HepG2 (cell line): ENCODE measurements at regions not wholly inside any gene's neighbourhood (a gene's known extent, or its start where the extent isn't known, plus 50 kb on each side); places are given as distances from the start of the nearest gene placed in this dataset.

Source experiments
- ARID3A ChIP-seq: IDR thresholded peaks from 2 replicates; pipeline ENCODE4 v1.6.1; 2012; ENCODE audit warnings: low read depth, low read length, improper control_type of control experiment
- CAMTA2 ChIP-seq: sonication (generic); formaldehyde crosslinking; IDR thresholded peaks from 2 replicates; pipeline ENCODE4 v1.4.0; 2020; ENCODE audit warnings: mild to moderate bottlenecking, missing genetic modification reagents, borderline replicate concordance
- IRF2 ChIP-seq: IDR thresholded peaks from 2 replicates; pipeline ENCODE4 v1.6.1; 2018; ENCODE audit warnings: missing genetic modification reagents, missing compliant biosample characterization
- KDM6A ChIP-seq: IDR thresholded peaks from 2 replicates; pipeline ENCODE4 v1.6.1; 2016; ENCODE audit warnings: low read depth
- LCORL ChIP-seq, 2 experiments: fragments of 450-650 bp in 1 of 2; sonication (generic) in 1 of 2; formaldehyde crosslinking in 1 of 2; IDR thresholded peaks; 2 replicates each; pipeline versions ENCODE4 v1.5.0 to v1.6.1; 2017 to 2020; ENCODE audit warnings: antibody characterized with exemption in 1 of 2, missing genetic modification reagents in 1 of 2
- LRRFIP1 ChIP-seq: sonication (generic); formaldehyde crosslinking; conservative IDR thresholded peaks from 2 replicates; pipeline ENCODE4 v1.4.0; 2020; ENCODE audit warnings: missing genetic modification reagents
- MED13 ChIP-seq: sonication (generic); formaldehyde crosslinking; IDR thresholded peaks from 2 replicates; pipeline ENCODE4 v1.5.0; 2020; ENCODE audit warnings: missing genetic modification reagents
- PBX2 ChIP-seq: IDR thresholded peaks from 2 replicates; pipeline ENCODE4 v1.6.1; 2016; ENCODE audit warnings: control low read depth
- POGZ ChIP-seq: sonication (generic); formaldehyde crosslinking; IDR thresholded peaks from 2 replicates; pipeline ENCODE4 v1.4.0; 2020; ENCODE audit warnings: mild to moderate bottlenecking, missing genetic modification reagents
- RARA ChIP-seq: IDR thresholded peaks from 2 replicates; pipeline ENCODE4 v1.6.1; 2016; ENCODE audit warnings: missing genetic modification reagents, missing compliant biosample characterization
- TBX2 ChIP-seq: sonication (generic); formaldehyde crosslinking; IDR thresholded peaks from 2 replicates; pipeline ENCODE4 v1.5.0; 2020; ENCODE audit warnings: missing genetic modification reagents, mild to moderate bottlenecking, borderline replicate concordance
- TEAD3 ChIP-seq: optimal IDR thresholded peaks from 2 replicates; pipeline ENCODE3; 2016; ENCODE audit warnings: borderline replicate concordance
- THRA ChIP-seq: sonication (generic); formaldehyde crosslinking; IDR thresholded peaks from 2 replicates; pipeline ENCODE4 v1.4.0; 2020; ENCODE audit warnings: missing genetic modification reagents, borderline replicate concordance
- ZNF292 ChIP-seq: sonication (generic); formaldehyde crosslinking; IDR thresholded peaks from 2 replicates; pipeline ENCODE4 v1.8.1; 2022; ENCODE audit warnings: mild to moderate bottlenecking, low read depth, missing genetic modification reagents, borderline replicate concordance
- ZNF296 ChIP-seq: sonication (generic); formaldehyde crosslinking; conservative IDR thresholded peaks from 2 replicates; pipeline ENCODE4 v1.5.0; 2020; ENCODE audit warnings: mild to moderate bottlenecking, missing genetic modification reagents
- ZNF33B ChIP-seq: sonication (generic); formaldehyde crosslinking; IDR thresholded peaks from 2 replicates; pipeline ENCODE4 v1.5.1; 2020; ENCODE audit warnings: mild to moderate bottlenecking, missing genetic modification reagents
- TF ChIP-seq, protein P1 (sequence below): sonication (generic); formaldehyde crosslinking; IDR thresholded peaks from 2 replicates; pipeline ENCODE4 v1.5.1; 2020; ENCODE audit warnings: mild to moderate bottlenecking, missing genetic modification reagents, borderline replicate concordance

GRCh38 chr10:33799281-33799943, 464.9 kb upstream of the NRP1 start (continued):
- TF ChIP-seq TEAD3 (CRISPR knock-in tag) (peak; percentile 67), CAMTA2 (CRISPR knock-in tag) (no peak), PBX2 (CRISPR knock-in tag) (no peak), POGZ (CRISPR knock-in tag) (0 out of 2 replicates have a peak, but pooled peaks have one; percentile 31), ARID3A (peak; percentile 65), LRRFIP1 (CRISPR knock-in tag) (no peak), ZNF292 (peak; percentile 26; the same call in 1 of the 2 replicates), ZNF296 (CRISPR knock-in tag) (no peak), MED13 (CRISPR knock-in tag) (no peak), KDM6A (CRISPR knock-in tag) (peak; percentile 45; the same call in 1 of the 2 replicates), IRF2 (CRISPR knock-in tag) (peak; percentile 43; the same call in 1 of the 2 replicates), LCORL (IDR thresholded peaks at IDR 0.05) (peak; percentile 91), LCORL (CRISPR knock-in tag; IDR thresholded peaks at IDR 0.05) (peak; percentile 87), RARA (peak; percentile 56), THRA (CRISPR knock-in tag) (peak; percentile 53; the same call in 1 of the 2 replicates), ZNF33B (CRISPR knock-in tag) (no peak), TBX2 (peak; percentile 85)
- TF ChIP-seq, protein P1, sequence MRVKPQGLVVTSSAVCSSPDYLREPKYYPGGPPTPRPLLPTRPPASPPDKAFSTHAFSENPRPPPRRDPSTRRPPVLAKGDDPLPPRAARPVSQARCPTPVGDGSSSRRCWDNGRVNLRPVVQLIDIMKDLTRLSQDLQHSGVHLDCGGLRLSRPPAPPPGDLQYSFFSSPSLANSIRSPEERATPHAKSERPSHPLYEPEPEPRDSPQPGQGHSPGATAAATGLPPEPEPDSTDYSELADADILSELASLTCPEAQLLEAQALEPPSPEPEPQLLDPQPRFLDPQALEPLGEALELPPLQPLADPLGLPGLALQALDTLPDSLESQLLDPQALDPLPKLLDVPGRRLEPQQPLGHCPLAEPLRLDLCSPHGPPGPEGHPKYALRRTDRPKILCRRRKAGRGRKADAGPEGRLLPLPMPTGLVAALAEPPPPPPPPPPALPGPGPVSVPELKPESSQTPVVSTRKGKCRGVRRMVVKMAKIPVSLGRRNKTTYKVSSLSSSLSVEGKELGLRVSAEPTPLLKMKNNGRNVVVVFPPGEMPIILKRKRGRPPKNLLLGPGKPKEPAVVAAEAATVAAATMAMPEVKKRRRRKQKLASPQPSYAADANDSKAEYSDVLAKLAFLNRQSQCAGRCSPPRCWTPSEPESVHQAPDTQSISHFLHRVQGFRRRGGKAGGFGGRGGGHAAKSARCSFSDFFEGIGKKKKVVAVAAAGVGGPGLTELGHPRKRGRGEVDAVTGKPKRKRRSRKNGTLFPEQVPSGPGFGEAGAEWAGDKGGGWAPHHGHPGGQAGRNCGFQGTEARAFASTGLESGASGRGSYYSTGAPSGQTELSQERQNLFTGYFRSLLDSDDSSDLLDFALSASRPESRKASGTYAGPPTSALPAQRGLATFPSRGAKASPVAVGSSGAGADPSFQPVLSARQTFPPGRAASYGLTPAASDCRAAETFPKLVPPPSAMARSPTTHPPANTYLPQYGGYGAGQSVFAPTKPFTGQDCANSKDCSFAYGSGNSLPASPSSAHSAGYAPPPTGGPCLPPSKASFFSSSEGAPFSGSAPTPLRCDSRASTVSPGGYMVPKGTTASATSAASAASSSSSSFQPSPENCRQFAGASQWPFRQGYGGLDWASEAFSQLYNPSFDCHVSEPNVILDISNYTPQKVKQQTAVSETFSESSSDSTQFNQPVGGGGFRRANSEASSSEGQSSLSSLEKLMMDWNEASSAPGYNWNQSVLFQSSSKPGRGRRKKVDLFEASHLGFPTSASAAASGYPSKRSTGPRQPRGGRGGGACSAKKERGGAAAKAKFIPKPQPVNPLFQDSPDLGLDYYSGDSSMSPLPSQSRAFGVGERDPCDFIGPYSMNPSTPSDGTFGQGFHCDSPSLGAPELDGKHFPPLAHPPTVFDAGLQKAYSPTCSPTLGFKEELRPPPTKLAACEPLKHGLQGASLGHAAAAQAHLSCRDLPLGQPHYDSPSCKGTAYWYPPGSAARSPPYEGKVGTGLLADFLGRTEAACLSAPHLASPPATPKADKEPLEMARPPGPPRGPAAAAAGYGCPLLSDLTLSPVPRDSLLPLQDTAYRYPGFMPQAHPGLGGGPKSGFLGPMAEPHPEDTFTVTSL (CRISPR knock-in tag): peak; percentile 49; the same call in 1 of the 2 replicates
